GM21423 (cell line): ENCODE measurements at regions not wholly inside any gene's neighbourhood (a gene's known extent, or its start where the extent isn't known, plus 50 kb on each side); places are given as distances from the start of the nearest gene placed in this dataset.

Source experiments
- ATAC-seq: cut with Tn5 transposase; IDR thresholded peaks from one replicate; pipeline ENCODE4 v1.9.1; 2021; ENCODE audit warnings: mild to moderate bottlenecking, moderate library complexity; ENCODE audit not compliant: unreplicated experiment

DNA sequence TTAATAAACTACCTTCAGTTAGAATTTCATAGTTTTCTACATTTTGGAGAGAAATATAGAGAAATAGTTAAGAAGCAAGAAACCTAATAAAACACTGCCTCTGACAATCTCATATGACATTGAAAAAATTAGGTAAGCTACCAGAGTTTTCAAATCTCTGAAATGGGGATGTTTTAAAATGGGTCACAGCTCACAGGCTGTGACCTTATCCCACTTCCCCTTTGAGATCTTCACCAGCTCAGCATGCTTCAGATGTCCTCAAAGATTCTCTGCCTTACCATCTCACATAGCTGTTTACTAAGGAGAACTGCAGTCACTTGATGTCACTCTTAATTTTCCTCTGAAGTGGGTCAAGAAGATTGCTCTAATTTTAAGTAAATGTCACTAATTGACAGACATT is 717.8 kb downstream of the JRKL start:
- no peak for ATAC-seq

DNA sequence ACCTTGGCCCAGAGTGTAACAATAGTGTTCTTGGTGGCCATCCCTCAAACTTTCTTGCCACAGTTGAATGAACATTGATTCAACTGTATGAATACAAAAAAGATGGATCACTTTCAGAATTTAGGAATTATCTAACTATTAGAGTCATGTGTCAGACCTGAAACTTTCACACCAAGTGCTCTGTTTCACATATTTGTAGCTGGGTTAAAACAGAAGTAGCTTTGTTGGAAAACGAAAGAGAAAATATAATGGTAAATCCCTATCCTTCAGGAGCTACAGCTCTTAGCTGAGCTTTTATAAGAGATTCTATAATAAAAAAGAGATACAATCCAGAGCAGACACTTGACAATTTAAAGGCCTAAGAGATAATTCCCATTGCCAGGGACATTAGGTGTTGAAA is 719.3 kb downstream of the JRKL start:
- no peak for ATAC-seq

DNA sequence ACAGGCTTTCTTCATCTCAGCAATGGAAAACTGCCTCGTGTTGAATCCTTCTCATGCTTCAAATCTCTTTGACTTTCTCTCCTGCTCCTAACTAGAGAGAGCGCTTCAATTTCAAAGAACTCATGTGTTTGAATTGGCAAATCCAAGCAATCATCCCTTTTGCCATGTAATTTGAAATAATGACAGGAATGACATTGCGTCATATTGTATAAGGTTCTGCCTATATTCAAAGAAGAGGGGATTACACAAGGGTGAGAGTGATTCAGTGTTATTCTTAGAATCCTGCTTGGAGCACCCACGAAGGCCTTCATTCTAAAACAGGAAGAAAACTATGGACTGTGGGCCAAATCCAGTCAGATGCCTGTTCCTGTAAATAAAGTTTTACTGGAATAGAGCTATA is 720.6 kb downstream of the JRKL start:
- no peak for ATAC-seq

DNA sequence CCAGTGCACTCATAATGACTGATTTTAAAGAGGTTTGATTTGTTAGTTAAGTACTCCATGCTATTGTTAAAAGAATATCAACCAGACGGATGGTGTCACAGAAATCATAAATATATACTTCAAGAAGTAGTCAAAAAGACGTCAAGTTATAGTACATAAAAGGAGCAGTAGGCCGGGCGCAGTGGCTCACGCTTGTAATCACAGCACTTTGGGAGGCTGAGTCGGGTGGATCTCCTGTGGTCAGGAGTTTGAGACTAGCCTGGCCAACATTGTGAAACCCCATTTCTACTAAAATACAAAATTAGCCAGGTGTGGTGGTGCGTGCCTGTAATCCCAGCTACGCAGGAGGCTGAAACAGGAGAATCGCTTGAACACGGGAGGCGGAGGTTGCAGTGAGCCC is 721.7 kb downstream of the JRKL start:
- ATAC-seq: no peak

DNA sequence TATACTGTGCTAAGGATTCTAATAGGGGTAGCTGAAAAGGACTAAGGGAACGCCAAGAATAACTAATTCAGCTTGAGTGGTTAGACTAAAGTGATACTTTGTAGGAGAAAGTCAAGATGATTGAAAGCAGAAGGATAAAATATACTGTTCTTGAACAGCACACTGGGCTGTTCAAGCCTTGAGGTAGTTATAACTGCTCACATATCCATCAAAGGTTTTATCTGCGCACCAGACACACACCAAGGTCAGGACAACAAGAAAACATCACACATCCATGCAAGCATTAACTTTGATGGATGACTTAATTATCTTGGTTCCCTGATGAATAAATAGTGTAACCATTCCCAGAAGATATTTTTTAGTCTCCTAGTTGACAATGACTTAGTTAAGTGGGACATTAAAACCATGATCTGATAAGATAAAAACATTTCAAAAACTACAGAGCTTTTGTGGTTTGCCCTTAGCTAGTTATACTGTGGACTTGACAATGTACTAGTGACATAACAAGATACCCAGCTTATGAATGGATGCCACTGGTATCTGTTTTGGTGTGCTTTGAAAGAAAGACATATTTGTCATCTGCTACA is 728.9 kb downstream of the JRKL start:
- ATAC-seq: no peak

DNA sequence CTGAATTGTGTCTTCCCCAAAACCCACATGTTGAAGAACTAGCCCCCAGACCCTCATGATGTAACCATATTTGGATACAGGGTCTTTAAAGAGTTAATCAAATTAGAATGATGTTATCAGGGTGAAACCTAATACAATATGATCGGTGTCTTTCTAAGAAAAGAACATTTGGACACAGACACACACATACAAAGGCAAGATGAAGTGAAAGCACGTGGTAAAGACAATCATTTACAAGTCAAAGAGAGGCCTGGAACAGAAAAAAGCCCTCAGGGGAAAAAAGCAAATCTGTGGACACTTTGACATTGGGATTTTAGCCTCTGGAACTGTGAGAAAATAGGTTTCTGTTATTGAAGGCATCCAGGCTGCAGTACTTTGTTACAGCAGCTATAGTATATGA is 733.4 kb downstream of the JRKL start:
- ATAC-seq: no peak

DNA sequence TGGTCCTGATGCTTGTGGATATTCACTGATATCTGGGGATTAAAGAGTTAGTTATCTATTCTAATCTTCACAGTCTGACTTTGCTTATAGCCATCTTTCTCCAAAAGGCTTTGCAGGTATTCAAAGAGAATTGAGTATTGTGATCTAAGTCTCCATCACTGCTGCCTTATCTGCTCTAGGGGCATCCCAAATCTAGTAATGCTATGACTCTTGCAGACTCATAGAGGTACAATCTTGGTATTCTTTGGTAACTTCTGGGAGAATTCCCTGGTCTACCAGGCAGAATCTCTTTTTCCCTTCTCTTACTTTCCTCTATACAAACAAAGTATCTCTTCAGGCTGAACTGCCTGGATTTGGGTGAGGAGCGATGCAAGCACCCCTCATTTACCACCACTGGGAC is 746.3 kb downstream of the JRKL start:
- ATAC-seq: no peak

DNA sequence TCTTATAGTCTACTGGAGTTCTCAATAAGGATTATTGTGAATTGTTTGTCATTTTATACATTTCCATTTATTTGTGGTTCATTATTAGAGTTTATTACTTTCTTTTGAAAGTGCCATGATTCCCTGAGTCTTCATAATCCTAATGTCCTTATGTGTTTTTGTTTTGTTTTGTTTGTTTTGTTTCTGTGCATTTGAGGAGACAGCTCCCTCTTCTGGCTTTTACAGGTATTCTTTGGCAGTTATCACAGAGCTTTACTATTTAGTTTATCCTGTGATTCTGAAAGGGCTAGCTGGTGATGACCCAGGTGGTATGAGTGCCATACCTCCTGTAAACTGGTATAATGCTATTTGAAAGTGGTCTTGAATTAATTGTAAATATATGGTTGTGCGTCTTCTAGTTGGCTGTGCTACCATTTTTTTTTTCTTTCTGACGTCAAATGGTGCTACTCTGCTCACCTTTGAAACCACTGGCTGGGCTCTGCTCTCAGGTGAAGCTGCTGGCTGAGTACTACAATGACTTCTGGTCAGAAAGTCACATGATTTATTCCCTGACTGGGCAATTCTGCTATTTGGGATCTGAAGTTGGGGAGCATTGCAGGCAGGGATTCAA is 751.2 kb downstream of the JRKL start:
- ATAC-seq: no peak

DNA sequence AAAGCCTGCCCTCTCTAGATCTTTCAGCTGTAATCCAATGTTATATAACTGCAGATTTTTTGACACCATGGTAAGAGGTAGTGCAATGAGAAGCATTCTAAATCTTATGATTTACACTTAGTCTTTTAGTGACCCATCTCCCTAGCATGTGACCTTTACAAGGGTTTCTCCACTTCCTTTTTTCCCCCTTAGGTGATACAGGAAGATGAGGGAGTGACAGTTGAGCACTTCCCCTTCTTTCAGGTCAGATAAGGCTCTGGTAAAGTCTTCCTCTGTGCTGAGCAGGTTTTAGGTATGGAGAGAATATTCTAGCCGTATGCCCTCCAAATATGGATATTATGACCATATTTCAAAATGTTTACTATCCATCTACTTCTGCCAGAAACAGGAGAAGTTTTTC is 753.6 kb downstream of the JRKL start:
- ATAC-seq: no peak

DNA sequence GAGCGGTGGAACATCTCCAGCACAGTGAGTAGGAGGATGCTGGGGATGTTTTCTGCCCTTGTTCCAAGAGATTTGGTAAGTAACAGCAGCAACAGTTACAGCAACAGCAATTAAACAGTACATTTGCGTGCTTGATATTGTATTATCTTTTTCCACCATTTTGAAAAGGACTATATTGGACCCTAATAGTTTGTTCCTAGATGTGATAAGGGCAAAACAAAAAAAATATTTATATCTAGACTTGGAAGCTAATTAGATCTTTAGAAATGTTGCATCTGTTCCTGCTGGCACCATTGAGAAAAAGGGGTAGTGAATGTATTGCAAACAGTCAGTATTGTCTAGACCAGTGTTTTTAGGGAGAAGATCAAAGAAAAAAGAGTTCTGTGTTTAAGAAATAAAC is 759.9 kb downstream of the JRKL start:
- ATAC-seq: no peak

DNA sequence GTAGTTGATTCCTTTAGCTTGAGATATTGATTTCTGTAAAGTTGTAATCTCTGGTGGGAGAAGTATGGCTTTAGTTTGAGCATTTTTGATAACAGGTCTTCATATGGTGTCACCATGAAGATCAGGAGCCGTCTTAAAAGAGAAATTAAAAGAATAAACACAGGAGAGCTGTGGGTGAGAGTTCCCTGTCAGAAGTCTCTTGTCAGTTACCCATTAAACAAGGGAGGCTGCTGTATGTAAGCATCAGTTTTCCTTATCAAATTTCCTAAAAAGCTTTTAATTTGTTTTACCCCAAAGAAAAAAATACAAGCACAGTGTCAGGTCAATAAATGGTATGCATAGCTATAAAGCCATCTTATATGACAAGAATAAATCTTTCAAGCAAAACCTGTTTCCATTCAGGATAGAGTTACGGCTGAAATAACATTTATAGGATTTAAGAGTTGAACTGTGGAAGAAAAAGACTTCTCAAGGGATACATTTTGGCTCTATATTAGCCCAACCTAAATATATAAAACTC is 767.5 kb downstream of the JRKL start:
- no peak for ATAC-seq

DNA sequence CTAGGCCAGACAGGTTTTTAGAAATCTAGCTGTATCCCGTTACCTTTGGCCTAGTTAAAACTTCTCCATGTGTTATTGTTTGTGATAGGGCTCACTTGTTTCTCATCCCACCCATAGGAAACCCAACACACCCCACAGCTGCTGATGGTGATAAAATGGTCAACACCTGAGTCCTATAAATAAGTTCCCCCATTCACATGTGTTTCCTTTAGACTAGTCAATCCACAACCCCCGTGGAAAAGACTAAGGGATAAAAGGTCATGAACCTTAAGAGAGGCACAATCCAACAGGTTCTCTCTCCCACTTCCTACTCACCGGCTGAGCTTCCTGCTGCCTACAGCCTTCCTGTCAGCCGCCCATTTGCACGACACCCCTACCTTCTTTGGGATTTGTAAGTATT is 768.4 kb downstream of the JRKL start:
- ATAC-seq: no peak

DNA sequence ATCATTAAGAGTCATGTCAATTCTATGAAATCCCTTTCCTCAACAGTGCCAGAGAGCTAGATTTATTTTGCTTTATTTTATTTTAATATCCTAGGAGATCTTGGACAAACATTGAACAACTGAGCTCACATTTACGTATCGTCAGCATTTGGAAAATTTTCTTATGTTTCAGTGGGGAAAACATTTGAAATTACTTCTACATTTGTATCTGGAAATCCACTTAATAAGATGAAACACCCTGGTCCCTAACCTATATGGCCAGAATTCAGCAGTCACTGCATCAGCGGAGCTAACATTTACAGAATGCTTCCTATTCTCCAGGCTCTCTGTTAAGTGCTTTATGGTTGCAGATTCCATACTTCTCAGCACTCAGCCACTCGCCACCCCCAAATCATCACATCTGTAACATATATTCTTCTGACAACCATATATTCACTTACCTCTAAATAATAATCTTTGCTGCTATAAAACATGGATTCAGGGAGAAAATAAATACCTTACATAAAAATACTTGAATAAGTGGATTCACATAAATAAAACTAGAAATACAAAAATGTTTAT is 773.9 kb downstream of the JRKL start:
- ATAC-seq: no peak

DNA sequence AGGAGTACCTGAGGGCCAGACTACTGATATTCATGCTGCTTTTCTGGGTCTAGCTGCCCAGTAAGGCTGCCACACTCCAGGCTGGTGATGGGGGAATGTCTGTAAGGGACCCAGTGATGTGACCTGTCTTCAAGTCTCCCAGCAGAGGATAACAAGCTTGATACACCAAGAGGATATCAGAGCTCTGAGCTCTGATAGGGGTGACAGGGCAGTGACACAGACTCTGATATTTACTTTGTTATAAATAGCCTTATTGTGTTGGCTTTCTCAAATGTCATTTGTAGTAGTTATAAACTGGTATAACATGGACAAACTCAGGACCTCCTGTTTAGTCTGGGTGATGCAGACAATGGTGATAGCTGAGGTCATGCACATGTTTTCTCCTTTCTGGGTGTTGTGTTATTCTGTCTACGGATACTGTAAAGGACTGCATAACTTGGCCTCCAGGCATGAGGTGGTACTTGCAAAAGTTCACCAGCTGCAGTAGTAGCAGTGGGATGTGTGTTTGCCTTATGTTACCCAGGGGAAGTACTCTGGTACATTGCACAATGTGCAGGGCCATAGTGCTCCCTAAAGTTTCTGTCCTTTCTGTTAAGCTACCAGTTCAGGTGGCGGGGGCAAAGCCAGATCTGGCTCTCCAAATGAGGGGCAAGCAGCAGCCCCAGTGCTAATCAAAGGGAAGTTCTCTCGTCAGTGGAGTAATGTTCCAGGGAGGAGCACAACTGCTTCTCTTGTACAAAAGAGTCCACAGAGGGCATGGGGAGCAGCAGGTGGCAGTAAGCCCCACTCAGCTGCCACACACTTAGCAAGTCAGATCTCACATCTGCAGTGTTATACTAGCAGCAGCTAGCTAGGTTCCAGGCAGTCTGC is 812.2 kb downstream of the JRKL start:
- ATAC-seq: no peak

DNA sequence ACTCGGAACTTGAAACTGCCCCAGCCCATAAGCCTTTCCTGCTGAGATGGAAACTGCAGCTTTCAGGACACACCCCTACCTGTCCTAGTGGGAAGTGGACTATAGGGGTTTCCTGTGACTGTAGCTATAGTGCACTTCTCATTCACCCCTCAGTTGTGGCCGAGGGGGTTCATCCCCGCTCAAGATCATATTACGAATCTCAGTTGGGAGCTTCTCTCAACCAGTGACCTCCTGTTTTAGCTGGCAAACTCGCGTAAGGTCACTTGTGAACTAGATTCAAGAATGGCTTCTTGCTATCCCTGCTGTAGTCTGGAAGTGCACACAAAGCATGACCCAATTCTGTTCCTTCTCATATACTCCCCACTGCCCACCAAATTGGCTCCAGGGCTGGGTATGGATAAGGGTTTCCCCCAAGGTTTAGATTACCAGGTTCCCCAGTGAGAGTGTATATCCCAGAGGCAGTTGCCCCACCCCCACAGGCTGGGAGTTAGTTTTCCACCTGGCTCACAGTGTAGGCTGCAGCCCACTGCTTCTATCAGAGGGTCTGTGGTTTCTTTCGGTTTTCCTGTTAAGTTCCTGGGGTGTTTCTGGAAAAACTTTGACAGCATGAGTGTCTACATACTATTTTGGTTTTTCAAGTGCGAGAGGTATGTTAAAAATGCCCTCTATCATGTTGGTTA is 812.9 kb downstream of the JRKL start:
- no peak for ATAC-seq

DNA sequence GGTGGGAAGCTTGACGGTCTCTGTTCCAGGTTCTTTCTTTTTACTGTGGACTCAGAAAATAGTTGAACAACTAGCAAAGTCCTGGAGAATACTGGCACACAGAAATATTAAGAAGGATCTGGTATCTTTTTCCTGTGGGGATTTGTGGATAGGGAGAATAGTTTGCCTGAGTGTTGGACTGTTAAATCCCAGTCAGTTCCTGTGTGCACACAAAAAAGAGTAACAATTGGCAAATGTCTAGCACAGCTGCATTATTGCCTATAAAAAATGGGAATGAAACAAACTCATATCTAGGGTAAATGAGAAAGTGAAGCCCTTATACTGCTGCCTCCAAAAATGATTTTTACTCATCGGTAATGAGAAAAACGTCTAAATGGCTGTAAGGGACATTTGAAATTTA is 828.2 kb downstream of the JRKL start:
- ATAC-seq: no peak

DNA sequence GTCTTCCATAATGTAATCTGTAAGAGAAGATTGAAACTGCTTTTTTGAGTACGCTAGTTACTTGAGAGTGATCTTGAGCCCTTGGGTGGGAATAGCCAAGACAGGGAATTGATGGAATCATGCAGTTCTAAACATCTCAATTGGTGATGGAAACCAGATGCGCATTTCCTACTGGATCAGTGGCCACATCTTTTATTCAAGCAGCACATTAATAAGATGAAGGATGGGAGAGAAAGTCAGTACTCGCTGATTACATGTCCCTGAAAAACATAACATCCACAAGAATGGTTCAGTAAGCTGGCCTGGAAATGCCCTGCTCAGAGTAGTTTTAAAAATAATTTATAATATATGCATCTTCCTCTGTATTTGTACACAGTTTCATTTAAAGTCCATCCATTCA is 833.8 kb downstream of the JRKL start:
- ATAC-seq: no peak

DNA sequence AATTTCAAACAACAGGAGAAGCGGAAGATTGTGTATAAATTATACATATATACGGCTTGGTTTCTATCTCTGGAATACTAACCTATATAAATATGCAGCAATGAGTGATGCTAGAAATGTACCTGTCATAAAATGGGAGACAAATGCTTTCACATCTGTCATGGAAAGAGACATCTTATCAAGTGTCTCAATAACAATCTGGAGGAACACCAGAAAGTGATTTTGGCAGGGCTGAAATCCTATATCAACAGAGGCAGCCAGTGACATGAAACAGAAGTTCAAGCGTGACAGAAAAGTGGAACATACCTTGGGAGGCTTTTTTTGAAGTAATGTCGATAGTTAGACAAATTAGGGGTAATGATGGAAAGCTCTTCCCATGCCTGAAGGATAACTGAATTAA is 834.6 kb downstream of the JRKL start:
- no peak for ATAC-seq

DNA sequence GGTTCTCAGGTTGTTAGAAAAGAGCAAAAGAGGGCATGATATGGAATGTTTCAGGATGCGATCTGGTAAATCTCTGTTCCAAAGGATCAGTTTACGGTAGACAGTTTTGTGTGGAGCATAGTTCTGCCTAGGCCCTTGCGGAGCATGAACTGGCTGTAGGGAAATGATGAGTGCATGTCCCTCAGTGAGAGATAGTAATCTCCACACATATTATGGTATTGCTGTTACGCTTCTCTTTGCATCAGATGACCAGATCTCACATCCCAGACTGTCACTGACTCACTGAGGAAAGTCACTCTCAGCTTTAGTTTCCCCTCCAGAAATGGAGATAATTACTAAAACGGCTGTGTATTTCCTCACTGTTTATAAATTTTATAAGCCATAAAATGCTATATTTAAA is 836.0 kb downstream of the JRKL start:
- no peak for ATAC-seq

DNA sequence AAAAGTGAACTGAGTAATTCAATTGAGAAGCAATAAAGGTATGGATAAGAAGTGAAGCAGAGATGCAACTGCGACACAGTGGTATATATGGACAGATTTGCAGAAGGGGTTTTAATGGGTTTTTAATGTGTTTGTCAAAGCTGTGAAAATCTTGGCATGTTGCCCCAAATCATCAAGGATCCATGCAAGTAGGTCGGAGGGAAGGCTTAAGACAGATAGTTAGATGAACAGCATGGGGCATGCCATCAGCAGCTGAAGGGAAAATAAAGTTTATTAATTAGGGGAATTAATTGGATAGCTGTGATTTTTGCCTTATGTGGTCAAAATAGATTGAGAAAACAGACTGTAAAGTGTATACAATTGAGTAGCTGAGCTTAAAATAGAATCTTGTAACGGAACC is 840.1 kb downstream of the JRKL start:
- no peak for ATAC-seq

DNA sequence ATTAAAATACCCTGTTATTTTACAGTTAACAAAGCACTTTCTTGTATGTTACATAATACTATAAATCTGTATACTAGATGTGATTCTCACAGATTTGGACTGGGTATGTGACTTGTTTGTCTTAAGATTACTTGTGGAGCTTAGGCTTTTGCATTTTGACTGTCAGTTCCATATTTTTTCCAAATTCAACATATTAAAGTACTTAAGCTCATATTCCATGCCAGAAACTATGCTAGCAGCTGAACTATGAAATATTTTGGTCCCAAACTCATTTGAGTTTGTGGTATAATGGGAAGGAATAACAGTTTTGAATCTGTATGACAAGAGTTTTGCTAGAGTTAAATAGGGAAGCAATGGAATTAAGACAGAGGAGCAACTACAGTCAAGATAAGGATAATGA is 841.4 kb downstream of the JRKL start:
- ATAC-seq: no peak
